GM12878 (cell line): ENCODE measurements at regions not wholly inside any gene's neighbourhood (a gene's known extent, or its start where the extent isn't known, plus 50 kb on each side); places are given as distances from the start of the nearest gene placed in this dataset.

Experiments
- BCL11A ChIP-seq: IDR thresholded peaks from 2 replicates; pipeline ENCODE4 v1.6.1; 2011; ENCODE audit warnings: low read depth, low read length
- CEBPB ChIP-seq, 2 experiments: fragments of 150-350 bp in 1 of 2; IDR thresholded peaks; 2 replicates each; pipeline ENCODE4 v1.6.1; 2012 to 2014; ENCODE audit warnings: low read depth in 2 of 2, low read length in 2 of 2, borderline replicate concordance in 1 of 2, inconsistent platforms in 1 of 2
- CHD4 ChIP-seq: fragments of 200-600 bp; sonication (generic); IDR thresholded peaks from 2 replicates; pipeline ENCODE4 v1.6.1; 2016; ENCODE audit warnings: mild to moderate bottlenecking
- CTCF ChIP-seq, 3 experiments: IDR thresholded peaks in 2 of 3; conservative IDR thresholded peaks in 1 of 3; 2 replicates each; pipeline ENCODE4 v1.5.1; 2011; ENCODE audit warnings: low read depth in 3 of 3, low read length in 3 of 3, mild to moderate bottlenecking in 3 of 3, control low read depth in 2 of 3, moderate library complexity in 2 of 3, inconsistent platforms in 1 of 3, mixed read lengths in 1 of 3; ENCODE audit not compliant: control insufficient read depth in 2 of 3, insufficient read depth in 1 of 3; ENCODE audit errors: extremely low read depth in 1 of 3
- POLR2AphosphoS5 ChIP-seq: IDR thresholded peaks from 2 replicates; pipeline ENCODE4 v1.6.1; 2011; ENCODE audit warnings: mild to moderate bottlenecking, low read length, inconsistent platforms
- RAD21 ChIP-seq: IDR thresholded peaks from 2 replicates; pipeline ENCODE4 v1.6.1; 2011; ENCODE audit warnings: mild to moderate bottlenecking, low read depth, low read length, moderate library complexity; ENCODE audit not compliant: insufficient read depth
- SUZ12 ChIP-seq: fragments of 200-600 bp; sonication (generic); IDR thresholded peaks from one replicate; pipeline ENCODE4 v1.6.1; 2018; ENCODE audit warnings: antibody characterized with exemption, mild to moderate bottlenecking; ENCODE audit not compliant: unreplicated experiment

GRCh38 chr10:123583639-123584418, 82.3 kb upstream of the GPR26 start:
- no peak for TF ChIP-seq BCL11A
- no peak for TF ChIP-seq CEBPB (IDR thresholded peaks at IDR 0.05; ENCODE audit: borderline replicate concordance in 1 of 2, low read depth in 2 of 2, low read length in 2 of 2)
- TF ChIP-seq CTCF (IDR thresholded peaks at IDR 0.05 in 2 of 3, conservative IDR thresholded peaks at IDR 0.05 in 1 of 3; ENCODE audit: control insufficient read depth in 2 of 3, extremely low read depth in 1 of 3, insufficient read depth in 1 of 3, low read depth in 3 of 3, low read length in 3 of 3): peak; percentile 79 to 83 (median 80)
- no peak for TF ChIP-seq SUZ12
- peak; percentile 75 for TF ChIP-seq RAD21
- TF ChIP-seq POLR2AphosphoS5: no peak
- TF ChIP-seq CHD4: no peak
